ENCODE measurements at regions not wholly inside any gene's neighbourhood (a gene's known extent, or its start where the extent isn't known, plus 50 kb on each side); places are given as distances from the start of the nearest gene placed in this dataset.

DNA sequence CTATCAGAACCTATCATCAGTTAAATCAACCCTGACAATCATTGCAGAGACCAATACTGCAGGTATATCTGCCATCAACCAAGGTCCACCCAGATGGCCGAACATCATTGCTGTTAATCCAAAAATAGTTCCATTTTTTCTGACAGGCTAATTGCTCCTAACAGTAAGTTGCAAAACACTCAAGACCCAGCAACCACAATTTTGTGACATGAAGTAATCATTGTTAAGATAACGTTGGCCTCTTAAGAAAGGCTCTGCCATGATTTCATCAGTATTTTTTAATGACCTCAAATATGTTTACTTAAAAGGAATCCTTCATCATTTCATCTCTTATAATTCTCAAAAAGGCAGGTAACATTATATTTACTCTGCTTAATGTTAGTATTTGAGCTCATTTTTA is 553.4 kb upstream of the POM121L12 start:
- in situ Hi-C loops (cut with HindIII; ENCODE audit: low pct_ligation_motif_present, low sequenced_read_pairs), result no loop called here
- no peak overlapping the region for H3K4me3 ChIP-seq (ENCODE audit: low read depth, low read length)
- no peaks in the 10 kb centered on the region for H3K27me3 ChIP-seq (replicated peaks)
- no peaks in the 10 kb centered on the region for H3K36me3 ChIP-seq (replicated peaks)
- TF ChIP-seq, protein P1, sequence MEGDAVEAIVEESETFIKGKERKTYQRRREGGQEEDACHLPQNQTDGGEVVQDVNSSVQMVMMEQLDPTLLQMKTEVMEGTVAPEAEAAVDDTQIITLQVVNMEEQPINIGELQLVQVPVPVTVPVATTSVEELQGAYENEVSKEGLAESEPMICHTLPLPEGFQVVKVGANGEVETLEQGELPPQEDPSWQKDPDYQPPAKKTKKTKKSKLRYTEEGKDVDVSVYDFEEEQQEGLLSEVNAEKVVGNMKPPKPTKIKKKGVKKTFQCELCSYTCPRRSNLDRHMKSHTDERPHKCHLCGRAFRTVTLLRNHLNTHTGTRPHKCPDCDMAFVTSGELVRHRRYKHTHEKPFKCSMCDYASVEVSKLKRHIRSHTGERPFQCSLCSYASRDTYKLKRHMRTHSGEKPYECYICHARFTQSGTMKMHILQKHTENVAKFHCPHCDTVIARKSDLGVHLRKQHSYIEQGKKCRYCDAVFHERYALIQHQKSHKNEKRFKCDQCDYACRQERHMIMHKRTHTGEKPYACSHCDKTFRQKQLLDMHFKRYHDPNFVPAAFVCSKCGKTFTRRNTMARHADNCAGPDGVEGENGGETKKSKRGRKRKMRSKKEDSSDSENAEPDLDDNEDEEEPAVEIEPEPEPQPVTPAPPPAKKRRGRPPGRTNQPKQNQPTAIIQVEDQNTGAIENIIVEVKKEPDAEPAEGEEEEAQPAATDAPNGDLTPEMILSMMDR (IDR thresholded peaks at IDR 0.05; ENCODE audit: low read depth, low read length, missing control alignments), result no peak
- DNase-seq, result no peak
- H3K27ac ChIP-seq, result no peak overlapping the region

DNA sequence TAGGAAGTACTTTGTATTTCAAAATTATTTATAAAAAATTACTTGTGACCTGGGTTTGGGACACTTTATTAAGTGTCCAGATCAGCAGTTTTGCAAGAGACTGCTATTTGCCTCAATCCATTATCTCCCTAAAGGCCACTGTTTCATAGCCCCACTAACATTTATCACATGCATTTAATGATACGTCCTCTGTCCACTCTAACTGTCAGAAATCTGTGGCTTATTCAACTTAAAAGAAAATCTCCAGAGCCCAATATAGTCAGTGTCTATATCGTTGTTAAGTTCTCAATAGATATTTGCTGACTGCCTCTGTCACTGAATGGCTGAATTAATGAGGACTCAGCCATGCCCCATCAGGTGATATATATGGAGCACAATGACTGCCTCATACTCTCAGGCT is 553.9 kb upstream of the POM121L12 start:
- DNase-seq, result no peak
- Histone ChIP-seq H3K36me3 (replicated peaks) (no peaks in the 10 kb centered on the region), H3K4me3 (ENCODE audit: low read depth, low read length) (no peak overlapping the region), H3K27me3 (replicated peaks) (no peaks in the 10 kb centered on the region), H3K27ac (no peak overlapping the region)
- TF ChIP-seq, protein P1 (IDR thresholded peaks at IDR 0.05; ENCODE audit: low read depth, low read length, missing control alignments), result no peak
- in situ Hi-C loops (cut with HindIII; ENCODE audit: low pct_ligation_motif_present, low sequenced_read_pairs), result no loop called here

DNA sequence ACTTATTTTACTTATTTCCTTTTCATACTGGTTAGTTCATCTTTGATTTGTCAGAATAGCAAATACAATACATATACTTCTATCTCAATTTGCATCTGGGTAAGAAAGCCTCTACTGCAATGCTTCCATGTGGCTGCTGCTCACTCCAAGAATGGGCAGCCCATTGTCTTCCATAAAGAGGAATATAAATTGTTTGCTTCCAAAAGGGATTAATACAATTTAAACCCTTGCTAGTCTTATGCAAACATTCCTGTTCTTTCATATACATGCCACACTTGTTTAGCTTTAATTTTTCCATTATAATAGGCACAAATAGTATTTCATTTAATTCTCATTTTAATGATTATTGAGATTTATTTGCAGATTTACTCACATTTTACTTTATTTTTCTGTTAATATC is 555.4 kb upstream of the POM121L12 start:
- no peak overlapping the region for H3K27ac ChIP-seq
- no peaks in the 10 kb centered on the region for H3K36me3 ChIP-seq (replicated peaks)
- TF ChIP-seq, protein P1 (IDR thresholded peaks at IDR 0.05; ENCODE audit: low read depth, low read length, missing control alignments), result no peak
- no peaks in the 10 kb centered on the region for H3K27me3 ChIP-seq (replicated peaks)
- in situ Hi-C loops (cut with HindIII; ENCODE audit: low pct_ligation_motif_present, low sequenced_read_pairs), result no loop called here
- H3K4me3 ChIP-seq (ENCODE audit: low read depth, low read length), result no peak overlapping the region
- DNase-seq, result no peak

DNA sequence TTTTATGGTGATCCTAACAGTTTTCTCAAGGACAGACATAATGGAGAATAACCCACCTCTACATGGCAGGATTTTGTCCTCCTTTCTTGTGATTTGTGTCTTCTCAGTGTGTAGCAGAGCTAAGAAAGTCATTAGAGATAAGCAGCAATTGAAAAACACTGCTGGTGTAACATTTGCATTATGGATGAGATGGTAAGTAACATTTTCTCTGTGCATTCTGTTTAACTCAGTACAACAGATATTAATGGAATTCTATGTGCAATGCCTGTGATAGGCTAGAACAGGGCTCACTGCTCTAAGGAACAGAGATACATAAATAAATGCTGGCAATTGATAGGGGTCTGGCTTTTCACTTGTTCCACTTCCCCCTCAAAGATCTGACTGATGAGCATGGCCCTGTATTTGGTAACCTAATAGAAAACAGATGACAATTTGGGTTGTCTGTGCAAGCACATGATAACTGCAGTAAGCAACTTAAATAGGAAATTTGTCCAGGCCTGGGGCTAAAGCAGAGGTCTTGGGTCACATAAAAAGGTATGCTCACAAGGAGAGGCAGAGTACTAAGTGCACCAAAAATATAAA is 560.3 kb upstream of the POM121L12 start:
- Histone ChIP-seq H3K36me3 (replicated peaks) (no peaks in the 10 kb centered on the region), H3K27me3 (replicated peaks) (no peaks in the 10 kb centered on the region), H3K27ac (no peak overlapping the region), H3K4me3 (ENCODE audit: low read depth, low read length) (no peak overlapping the region)
- in situ Hi-C loops (cut with HindIII; ENCODE audit: low pct_ligation_motif_present, low sequenced_read_pairs), result no loop called here
- TF ChIP-seq, protein P1 (IDR thresholded peaks at IDR 0.05; ENCODE audit: low read depth, low read length, missing control alignments), result no peak
- DNase-seq, result no peak

DNA sequence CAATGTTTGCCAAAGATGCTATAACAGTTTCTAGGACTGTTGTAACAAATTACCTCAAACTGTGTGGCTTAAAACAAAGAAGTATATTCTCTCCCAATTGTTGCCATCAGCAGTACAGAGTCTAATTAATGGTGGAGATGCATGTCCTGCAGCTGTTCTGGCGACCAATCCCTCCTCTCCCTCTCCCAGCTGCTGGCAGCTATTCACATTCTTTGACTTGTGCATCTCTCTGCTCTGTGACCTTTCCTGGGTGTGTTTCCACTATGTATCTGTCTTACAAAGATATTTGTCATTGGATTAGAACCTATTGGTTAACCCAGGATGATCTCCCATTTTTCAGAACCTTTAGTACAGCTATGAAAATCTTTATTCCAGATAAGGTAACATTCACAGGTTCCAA is 561.7 kb upstream of the POM121L12 start:
- in situ Hi-C loops (cut with HindIII; ENCODE audit: low pct_ligation_motif_present, low sequenced_read_pairs), result no loop called here
- TF ChIP-seq, protein P1 (IDR thresholded peaks at IDR 0.05; ENCODE audit: low read depth, low read length, missing control alignments), result no peak
- DNase-seq, result no peak
- no peaks in the 10 kb centered on the region for H3K36me3 ChIP-seq (replicated peaks)
- no peak overlapping the region for H3K4me3 ChIP-seq (ENCODE audit: low read depth, low read length)
- H3K27ac ChIP-seq, result no peak overlapping the region
- no peaks in the 10 kb centered on the region for H3K27me3 ChIP-seq (replicated peaks)

DNA sequence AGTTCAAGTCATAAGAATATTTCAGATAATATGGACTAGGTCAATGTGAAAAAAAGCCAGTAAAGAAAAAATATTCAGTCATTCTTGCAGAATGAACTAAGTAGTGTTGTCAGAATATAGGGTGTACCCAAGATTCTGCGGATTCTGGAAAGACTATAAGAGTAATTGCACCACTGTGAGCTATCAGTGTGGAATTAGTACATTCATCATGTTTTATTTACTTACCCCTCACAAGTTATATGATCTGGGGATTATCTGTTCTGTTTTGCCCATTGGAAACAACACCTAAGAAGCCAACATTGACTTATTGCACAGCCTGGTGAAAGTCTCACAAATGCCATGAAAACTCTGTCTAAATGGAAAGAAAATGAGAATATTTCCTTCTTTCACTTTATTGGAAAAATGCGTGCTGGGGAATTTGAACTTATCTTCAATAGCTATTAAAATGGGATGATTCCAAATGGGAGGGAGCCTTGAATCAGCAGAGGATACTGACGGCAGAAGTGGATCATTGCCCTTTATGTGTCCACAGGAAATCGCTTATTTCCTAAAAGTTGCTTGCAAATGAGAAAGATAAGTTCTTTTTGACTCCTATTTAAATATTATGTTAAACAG is 563.3 kb upstream of the POM121L12 start:
- Histone ChIP-seq H3K27me3 (replicated peaks) (no peaks in the 10 kb centered on the region), H3K36me3 (replicated peaks) (no peaks in the 10 kb centered on the region), H3K27ac (no peak overlapping the region), H3K4me3 (ENCODE audit: low read depth, low read length) (no peak overlapping the region)
- TF ChIP-seq, protein P1 (IDR thresholded peaks at IDR 0.05; ENCODE audit: low read depth, low read length, missing control alignments), result no peak
- in situ Hi-C loops (cut with HindIII; ENCODE audit: low pct_ligation_motif_present, low sequenced_read_pairs), result no loop called here
- no peak for DNase-seq

Data from brain microvascular endothelial cell (primary cell).